ENCODE measurements at regions not wholly inside any gene's neighbourhood (a gene's known extent, or its start where the extent isn't known, plus 50 kb on each side); places are given as distances from the start of the nearest gene placed in this dataset.
"Not testable (repeated sequence)": the region's sequence is repeated elsewhere in the genome, so short reads cannot be mapped to it uniquely, and the experiment has no call there.

DNA sequence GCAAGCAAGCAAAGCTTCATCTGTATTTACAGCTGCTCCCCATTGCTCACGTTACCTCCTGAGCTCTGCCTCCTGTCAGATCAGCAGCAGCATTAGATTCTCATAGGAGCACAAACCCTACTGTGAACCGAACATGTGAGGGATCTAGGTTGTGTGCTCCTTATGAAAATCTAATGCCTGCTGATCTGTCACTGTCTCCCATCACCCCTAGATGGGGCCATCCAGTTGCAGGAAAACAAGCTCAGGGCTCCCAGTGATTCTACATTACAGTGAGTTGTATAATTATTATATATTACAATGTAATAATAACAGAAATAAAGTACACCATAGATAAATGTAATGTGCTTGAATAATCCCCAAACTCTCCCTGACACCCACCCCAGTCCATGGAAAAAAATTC lies 238.1 kb downstream of the CNTN3 start:
- peak; percentile 82 for TF ChIP-seq CTCF (conservative IDR thresholded peaks at IDR 0.05)

GRCh38 chr3:74375653-74376052 lies 238.8 kb downstream of the CNTN3 start:
- TF ChIP-seq CTCF (conservative IDR thresholded peaks at IDR 0.05): no peak
- no peak overlapping the region for H3K27ac ChIP-seq

More for the DNA sequence above, 238.1 kb downstream of the CNTN3 start:
- H3K27ac ChIP-seq: not testable (repeated sequence)

DNA sequence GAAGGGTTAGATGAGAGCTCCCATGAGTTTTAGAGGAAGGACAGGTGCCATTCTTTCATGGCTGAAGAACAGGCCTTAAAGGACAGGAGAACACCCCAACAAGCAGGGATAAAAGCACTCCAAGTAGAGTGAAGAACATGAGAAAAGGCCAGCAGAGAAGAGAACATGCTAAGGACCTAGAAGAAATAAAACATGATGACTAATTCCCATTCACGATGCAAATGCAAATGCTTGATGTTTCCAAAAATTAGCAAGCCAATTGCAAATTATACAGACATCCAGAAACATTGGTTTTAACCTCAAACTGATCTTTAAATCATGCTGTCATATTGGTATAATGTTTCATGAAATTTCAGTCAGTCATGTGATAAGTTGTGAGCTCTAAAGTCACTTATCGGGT lies 241.7 kb downstream of the CNTN3 start:
- TF ChIP-seq CTCF (conservative IDR thresholded peaks at IDR 0.05): no peak
- no peak overlapping the region for H3K27ac ChIP-seq

- no peak for TF ChIP-seq CTCF (conservative IDR thresholded peaks at IDR 0.05)
- no peak overlapping the region for H3K27ac ChIP-seq
Observed at GRCh38 chr3:74370342-74370741, 244.1 kb downstream of the CNTN3 start.

- no peak for TF ChIP-seq CTCF (conservative IDR thresholded peaks at IDR 0.05)
- no peak overlapping the region for H3K27ac ChIP-seq
Observed at GRCh38 chr3:74366331-74366730, 248.1 kb downstream of the CNTN3 start.

DNA sequence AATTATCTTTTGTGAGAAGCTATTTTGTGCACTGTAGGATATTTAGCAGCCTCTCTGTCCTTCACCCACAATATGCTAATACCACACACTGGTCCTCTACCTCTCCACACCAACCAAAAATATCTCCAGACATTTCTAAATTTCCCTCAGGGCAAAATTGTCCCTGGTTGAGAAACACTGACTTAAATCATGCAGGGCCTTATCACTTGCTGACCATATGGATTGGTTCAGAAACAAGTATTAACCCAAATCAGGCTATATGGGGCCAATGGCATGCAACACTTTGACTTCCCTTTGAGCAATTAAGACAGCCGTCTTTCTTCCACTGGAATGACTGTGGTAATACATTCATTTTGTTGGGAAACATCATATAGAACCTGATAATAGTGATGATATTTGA lies 251.1 kb downstream of the CNTN3 start:
- H3K27ac ChIP-seq: no peak overlapping the region
- TF ChIP-seq CTCF (conservative IDR thresholded peaks at IDR 0.05): no peak

GRCh38 chr3:74360406-74360805 lies 254.1 kb downstream of the CNTN3 start:
- no peak for TF ChIP-seq CTCF (conservative IDR thresholded peaks at IDR 0.05)
- H3K27ac ChIP-seq: no peak overlapping the region

GRCh38 chr3:74357881-74358280 lies 256.6 kb downstream of the CNTN3 start:
- no peak for TF ChIP-seq CTCF (conservative IDR thresholded peaks at IDR 0.05)
- H3K27ac ChIP-seq: no peak overlapping the region
